Hepatocyte (in vitro differentiated cells): ENCODE measurements at regions not wholly inside any gene's neighbourhood (a gene's known extent, or its start where the extent isn't known, plus 50 kb on each side); places are given as distances from the start of the nearest gene placed in this dataset.

Experiments used
- CTCF ChIP-seq: fragments of 200-600 bp; sonication (generic); IDR thresholded peaks from 2 replicates; pipeline ENCODE4 v1.5.1; 2016; ENCODE audit warnings: antibody characterized with exemption, mild to moderate bottlenecking; ENCODE audit not compliant: poor library complexity
- EZH2phosphoT487 ChIP-seq: fragments of 200-600 bp; sonication (generic); IDR thresholded peaks from one replicate; pipeline ENCODE4 v1.6.1; 2018; ENCODE audit warnings: antibody characterized with exemption, mild to moderate bottlenecking, low read depth, moderate library complexity; ENCODE audit not compliant: unreplicated experiment, severe bottlenecking

- TF ChIP-seq CTCF = peak; percentile 4
- TF ChIP-seq EZH2phosphoT487 = no peak
Measured at GRCh38 chr13:60267498-60268202, 103.9 kb upstream of the DIAPH3 start.
